K562 (cell line): ENCODE measurements at regions not wholly inside any gene's neighbourhood (a gene's known extent, or its start where the extent isn't known, plus 50 kb on each side); places are given as distances from the start of the nearest gene placed in this dataset.

Experiments used
- ATAC-seq: fragments of 200-7000 bp; cut with Tn5 transposase; 3 replicates; pipeline ENCODE4 v1.9.1; 2020; ENCODE audit warnings: moderate library complexity
- BruUV-seq: library from RNA; stranded (reverse); fragments of 400-500 nt; replicated peaks from 2 replicates; lab custom pipeline; 2021; lab: Mats Ljungman, UMichigan
- CTCF ChIA-PET: fragments of 300-600 bp; formaldehyde crosslinking; extraction: SDS; loops from one replicate; lab custom pipeline; 2021; ENCODE audit warnings: low intra/inter-chr PET ratio; lab: Yijun Ruan, JAX
- POLR2A ChIA-PET: fragments of 300-600, 350-650 bp; sonication (Branson Sonifier 250); formaldehyde crosslinking; extraction: SDS; loops from one replicate; lab custom pipeline; 2021; ENCODE audit warnings: antibody characterized with exemption, inconsistent platforms; lab: Yijun Ruan, JAX
- DNase-seq, 4 experiments: peaks; one replicate each; pipeline versions ENCODE4 v3.0.0 to v3.0.0-alpha.2; 2011 to 2018; ENCODE audit warnings: low spot score in 3 of 4, mixed read lengths in 3 of 4; ENCODE audit errors: extremely low read depth in 1 of 4
- FAIRE-seq: peaks from 2 replicates; lab custom pipeline; 2011; peaks lifted over from hg19 to GRCh38; lab: Jason Lieb, UNC
- H2AFZ ChIP-seq: 2 replicates; pipeline ENCODE4 v1.6.0; 2011; ENCODE audit warnings: low read depth, low read length, control low read depth, inconsistent platforms
- H3K27ac ChIP-seq: fragments of 200-600 bp; 3 replicates; pipeline ENCODE4 v1.8.0; 2011; ENCODE audit warnings: low read depth, mild to moderate bottlenecking, control low read depth, inconsistent platforms, low read length, moderate library complexity, mixed read lengths; ENCODE audit errors: extremely low read depth
- H3K27me3 ChIP-seq, 2 experiments: fragments of 300-600 bp in 1 of 2; 2 replicates in 1 of 2; 3 replicates in 1 of 2; pipeline versions ENCODE4 v1.6.0 to v1.8.0; 2011; ENCODE audit warnings: inconsistent platforms in 2 of 2, low read length in 2 of 2, mild to moderate bottlenecking in 1 of 2, mixed read lengths in 1 of 2, moderate library complexity in 1 of 2; ENCODE audit not compliant: control insufficient read depth in 2 of 2, insufficient read depth in 2 of 2
- H3K36me3 ChIP-seq: fragments of 300-600 bp; 3 replicates; pipeline ENCODE4 v1.8.0; 2011; ENCODE audit warnings: mild to moderate bottlenecking, low read length, inconsistent platforms; ENCODE audit not compliant: control insufficient read depth, insufficient read depth
- H3K4me1 ChIP-seq, 2 experiments: fragments of 200-600 bp in 1 of 2; replicated peaks in 1 of 2; 2 replicates in 1 of 2; 3 replicates in 1 of 2; pipeline versions ENCODE4 v1.5.1 to v1.8.0; 2011; ENCODE audit warnings: inconsistent platforms in 2 of 2, low read length in 2 of 2, mild to moderate bottlenecking in 1 of 2, mixed read lengths in 1 of 2, moderate library complexity in 1 of 2; ENCODE audit not compliant: control insufficient read depth in 2 of 2, insufficient read depth in 2 of 2
- H3K4me2 ChIP-seq: 2 replicates; pipeline ENCODE4 v1.6.1; 2011; ENCODE audit warnings: low read length, control low read depth, inconsistent platforms, mixed read lengths; ENCODE audit not compliant: insufficient read depth
- H3K4me3 ChIP-seq: fragments of 200-600 bp; sonication (generic), shearing (Covaris generic); 2 replicates; pipeline ENCODE4 v1.5.1; 2016; ENCODE audit warnings: control low read depth, inconsistent platforms
- H3K79me2 ChIP-seq: fragments of 200-600 bp; 3 replicates; pipeline ENCODE4 v1.8.0; 2011; ENCODE audit warnings: low read length, inconsistent platforms; ENCODE audit not compliant: control insufficient read depth, insufficient read depth
- H3K9ac ChIP-seq, 2 experiments: 2 replicates each; pipeline versions ENCODE4 v1.6.0 to v1.6.1; 2011; ENCODE audit warnings: low read depth in 2 of 2, low read length in 2 of 2, control low read depth in 1 of 2, inconsistent platforms in 1 of 2, mild to moderate bottlenecking in 1 of 2, mixed read lengths in 1 of 2; ENCODE audit not compliant: insufficient read depth in 1 of 2
- H3K9me1 ChIP-seq: one replicate; pipeline ENCODE4 v1.6.0; 2011; ENCODE audit warnings: inconsistent platforms, mild to moderate bottlenecking, low read length, moderate library complexity; ENCODE audit not compliant: control insufficient read depth, insufficient read depth
- H3K9me3 ChIP-seq: replicated peaks from 2 replicates; pipeline ENCODE4 v1.5.1; 2011; ENCODE audit warnings: low read depth, low read length, inconsistent platforms; ENCODE audit not compliant: control insufficient read depth, insufficient read depth
- H4K20me1 ChIP-seq: replicated peaks from 2 replicates; pipeline ENCODE4 v1.6.1; 2011; ENCODE audit warnings: low read length, inconsistent platforms, mixed read lengths; ENCODE audit not compliant: control insufficient read depth, insufficient read depth
- CBX5 ChIP-seq: IDR thresholded peaks from 2 replicates; pipeline ENCODE4 v1.6.1; 2014; ENCODE audit warnings: low read depth, borderline replicate concordance
- FOXP4 ChIP-seq: sonication (generic); formaldehyde crosslinking; IDR thresholded peaks from 2 replicates; pipeline ENCODE4 v1.8.0; 2022; ENCODE audit warnings: mild to moderate bottlenecking, missing genetic modification reagents, borderline replicate concordance
- MNT ChIP-seq, 2 experiments: fragments of 450-650 bp; conservative IDR thresholded peaks; 2 replicates each; pipeline ENCODE4 v1.6.1; 2017; ENCODE audit warnings: mild to moderate bottlenecking in 2 of 2, moderate library complexity in 2 of 2
- PTBP1 ChIP-seq: fragments of 200-400 bp; formaldehyde crosslinking; IDR thresholded peaks from 2 replicates; pipeline ENCODE4 v1.6.1; 2017; ENCODE audit warnings: low read depth, low read length
- RBM34 ChIP-seq: fragments of 200-400 bp; formaldehyde crosslinking; IDR thresholded peaks from 2 replicates; pipeline ENCODE4 v1.6.1; 2018; ENCODE audit warnings: low read length, borderline replicate concordance; ENCODE audit not compliant: insufficient read depth
- SIX5 ChIP-seq, 2 experiments: IDR thresholded peaks; 2 replicates each; pipeline ENCODE4 v1.6.1; 2011; ENCODE audit warnings: low read length in 2 of 2, borderline replicate concordance in 1 of 2, low read depth in 1 of 2, mild to moderate bottlenecking in 1 of 2, moderate library complexity in 1 of 2; ENCODE audit not compliant: insufficient read depth in 1 of 2
- WGBS: fragments of 100-300 bp; shearing (Covaris generic); methylation state at CpG from one replicate; pipeline ENCODE4 v1.1.6; 2016; ENCODE audit warnings: low coverage, mixed read lengths; ENCODE audit not compliant: insufficient coverage; ENCODE audit errors: missing lambda C conversion rate; 5-methylcytosine and 5-hydroxymethylcytosine counted together
- in situ Hi-C: fragments of 300-500 bp; cut with MboI; formaldehyde crosslinking; loops from 4 replicates; pipeline ENCODE4 v1.15.0; 2018; ENCODE audit warnings: inconsistent platforms, mixed read lengths
- intact Hi-C: fragments of 100-400 bp; cut with micrococcal nuclease; formaldehyde crosslinking; loops from 2 replicates; pipeline ENCODE4 v1.14.2; 2022

- DNase-seq (no peak), ATAC-seq (no peak), FAIRE-seq (no peak)
- 0% methylated on average over 1 of the region's 1 CpG for WGBS
- Histone ChIP-seq H2AFZ (no peak overlapping the region), H3K79me2 (no peaks in the 10 kb centered on the region), H3K9me3 (no peaks in the 10 kb centered on the region), H4K20me1 (no peaks in the 10 kb centered on the region), H3K9ac (no peak overlapping the region), H3K4me3 (no peak overlapping the region), H3K36me3 (no peaks in the 10 kb centered on the region), H3K27ac (no peak overlapping the region), H3K27me3 (no peaks in the 10 kb centered on the region), H3K9me1 (no peaks in the 10 kb centered on the region), H3K4me2 (no peak overlapping the region), H3K4me1 (no peaks in the 10 kb centered on the region)
- in situ Hi-C loops, result no loop called here
- POLR2A ChIA-PET, result interaction anchor here (0.7 kb wide), 1 partner anchor 11 kb away, joined by 3 read pairs; no protein-coding TSS in a partner anchor
- CTCF ChIA-PET, result no interaction called here
- no peak for TF ChIP-seq CBX5
- no peak for TF ChIP-seq RBM34
- no peak for TF ChIP-seq PTBP1
- intact Hi-C loops, result no loop called here
- BruUV-seq, result no TSS peak
Measured at GRCh38 chr18:24801001-24801400, 340.6 kb downstream of the HRH4 start.

- POLR2A ChIA-PET, result no interaction called here
- H3K9me3 ChIP-seq, result no peaks in the 10 kb centered on the region
- H3K79me2 ChIP-seq, result no peaks in the 10 kb centered on the region
- no TSS peak for BruUV-seq
- DNase-seq (no peak), ATAC-seq (no peak), FAIRE-seq (no peak)
- H3K4me1 ChIP-seq, result no peaks in the 10 kb centered on the region
- CTCF ChIA-PET, result no interaction called here
- no peak overlapping the region for H3K27ac ChIP-seq
- in situ Hi-C loops, result no loop called here
- H3K36me3 ChIP-seq, result no peaks in the 10 kb centered on the region
- no peaks in the 10 kb centered on the region for H4K20me1 ChIP-seq
- H2AFZ ChIP-seq, result no peak overlapping the region
- intact Hi-C loops, result no loop called here
- H3K9ac ChIP-seq, result no peak overlapping the region
- no peak overlapping the region for H3K4me3 ChIP-seq
- H3K9me1 ChIP-seq, result no peaks in the 10 kb centered on the region
- no peak overlapping the region for H3K4me2 ChIP-seq
- H3K27me3 ChIP-seq, result no peaks in the 10 kb centered on the region
- no peak for TF ChIP-seq FOXP4 (CRISPR knock-in tag)
- TF ChIP-seq MNT (conservative IDR thresholded peaks at IDR 0.05), result no peak
- no peak for TF ChIP-seq SIX5 (IDR thresholded peaks at IDR 0.05; ENCODE audit: borderline replicate concordance in 1 of 2, insufficient read depth in 1 of 2, low read depth in 1 of 2, low read length in 2 of 2)
- TF ChIP-seq, all 486 proteins: peak for 0
Measured at GRCh38 chr18:24802456-24802855, 342.0 kb downstream of the HRH4 start.
